Globus pallidus (tissue), 1 donor: ENCODE measurements at regions not wholly inside any gene's neighbourhood (a gene's known extent, or its start where the extent isn't known, plus 50 kb on each side); places are given as distances from the start of the nearest gene placed in this dataset.

ENCODE experiments used
- DNase-seq: peaks from one replicate; pipeline ENCODE4 v3.0.0-alpha.2; 2015; ENCODE audit warnings: low spot score

- no peak for DNase-seq
Measured at GRCh38 chr9:108609227-108609896, 246.4 kb downstream of the ACTL7B start.

GRCh38 chr9:108607607-108608006 lies 248.2 kb downstream of the ACTL7B start:
- DNase-seq = no peak

- no peak for DNase-seq
Measured at GRCh38 chr9:108606401-108606800, 249.4 kb downstream of the ACTL7B start.

- DNase-seq = no peak
Measured at GRCh38 chr9:108603141-108603540, 252.6 kb downstream of the ACTL7B start.

GRCh38 chr9:108600896-108601295 lies 254.9 kb downstream of the ACTL7B start:
- DNase-seq = no peak

- DNase-seq = no peak
Measured at GRCh38 chr9:108599571-108599970, 256.2 kb downstream of the ACTL7B start.

GRCh38 chr9:108591121-108591520 lies 264.7 kb downstream of the ACTL7B start:
- DNase-seq = no peak

GRCh38 chr9:108588246-108588645 lies 267.5 kb downstream of the ACTL7B start:
- DNase-seq = no peak

GRCh38 chr9:108586471-108587139 lies 269.2 kb downstream of the ACTL7B start:
- DNase-seq = no peak

- no peak for DNase-seq
Measured at GRCh38 chr9:108584860-108585259, 270.9 kb downstream of the ACTL7B start.

- no peak for DNase-seq
Measured at GRCh38 chr9:108582726-108583125, 273.1 kb downstream of the ACTL7B start.

GRCh38 chr9:108579757-108580439 lies 275.9 kb downstream of the ACTL7B start:
- peak; percentile 56 for DNase-seq

GRCh38 chr9:108575276-108575675 lies 280.5 kb downstream of the ACTL7B start:
- no peak for DNase-seq

- DNase-seq = no peak
Measured at GRCh38 chr9:108569624-108570023, 286.2 kb downstream of the ACTL7B start.

- no peak for DNase-seq
Measured at GRCh38 chr9:108568093-108568492, 287.7 kb downstream of the ACTL7B start.

- DNase-seq = no peak
Measured at GRCh38 chr9:108567571-108567970, 288.2 kb downstream of the ACTL7B start.

- peak; percentile 81 for DNase-seq
Measured at GRCh38 chr9:108565651-108566378, 290.0 kb downstream of the ACTL7B start.

- DNase-seq = no peak
Measured at GRCh38 chr9:108562176-108562575, 293.6 kb downstream of the ACTL7B start.

- DNase-seq = no peak
Measured at GRCh38 chr9:108559432-108559831, 296.4 kb downstream of the ACTL7B start.

GRCh38 chr9:108554831-108555230 lies 301.0 kb downstream of the ACTL7B start:
- no peak for DNase-seq

- no peak for DNase-seq
Measured at GRCh38 chr9:108553111-108553635, 302.6 kb downstream of the ACTL7B start.

- no peak for DNase-seq
Measured at GRCh38 chr9:108552459-108553040, 303.2 kb downstream of the ACTL7B start.
